SK-N-SH (cell line): ENCODE measurements at regions not wholly inside any gene's neighbourhood (a gene's known extent, or its start where the extent isn't known, plus 50 kb on each side); places are given as distances from the start of the nearest gene placed in this dataset.

Experiments
- CTCF ChIA-PET: fragments of 300-600, 350-600 bp; formaldehyde crosslinking; extraction: SDS; loops from one replicate; lab custom pipeline; 2021; lab: Yijun Ruan, JAX
- POLR2A ChIA-PET: fragments of 350-600 bp; sonication (Branson Sonifier 250); formaldehyde crosslinking; extraction: SDS; loops from one replicate; lab custom pipeline; 2020; ENCODE audit warnings: antibody characterized with exemption, inconsistent platforms; lab: Yijun Ruan, JAX
- DNase-seq: peaks from one replicate; pipeline ENCODE4 v3.0.0; 2012
- H2AFZ ChIP-seq: fragments of 200-600 bp; sonication (generic); 2 replicates; pipeline ENCODE4 v1.8.1; 2016; ENCODE audit warnings: antibody characterized with exemption, mild to moderate bottlenecking, low read depth
- H3F3A ChIP-seq: fragments of 200-600 bp; sonication (generic); replicated peaks from 2 replicates; pipeline ENCODE3; 2016; ENCODE audit warnings: antibody characterized with exemption, mild to moderate bottlenecking; ENCODE audit not compliant: insufficient read depth
- H3K27ac ChIP-seq, 2 experiments: fragments of 200-500 bp in 1 of 2; fragments of 200-600 bp in 1 of 2; sonication (Bioruptor generic) in 1 of 2; sonication (generic), shearing (Covaris generic) in 1 of 2; 2 replicates each; pipeline versions ENCODE4 v1.5.1 to v1.6.1; 2014 to 2016; ENCODE audit warnings: low read depth in 2 of 2, inconsistent platforms in 1 of 2, low read length in 1 of 2, mild to moderate bottlenecking in 1 of 2, mixed read lengths in 1 of 2
- H3K27me3 ChIP-seq: fragments of 200-600 bp; sonication (generic), shearing (Covaris generic); 2 replicates; pipeline ENCODE4 v1.6.1; 2016; ENCODE audit warnings: mixed run types; ENCODE audit not compliant: insufficient read depth
- H3K36me3 ChIP-seq, 2 experiments: fragments of 200-500 bp in 1 of 2; fragments of 200-600 bp in 1 of 2; sonication (Bioruptor generic) in 1 of 2; sonication (generic) in 1 of 2; replicated peaks in 1 of 2; 2 replicates each; pipeline versions ENCODE3 to v1.5.1; 2014 to 2016; ENCODE audit warnings: low read length in 1 of 2, mild to moderate bottlenecking in 1 of 2; ENCODE audit not compliant: insufficient read depth in 2 of 2, control insufficient read depth in 1 of 2
- H3K4me1 ChIP-seq, 2 experiments: fragments of 200-500 bp in 1 of 2; fragments of 200-600 bp in 1 of 2; sonication (Bioruptor generic) in 1 of 2; sonication (generic), shearing (Covaris generic) in 1 of 2; 2 replicates each; pipeline versions ENCODE4 v1.5.1 to v1.6.1; 2014 to 2016; ENCODE audit warnings: low read depth in 1 of 2, low read length in 1 of 2, mixed run types in 1 of 2; ENCODE audit not compliant: insufficient read depth in 2 of 2, control insufficient read depth in 1 of 2
- H3K4me2 ChIP-seq: fragments of 200-600 bp; sonication (generic), shearing (Covaris generic); 2 replicates; pipeline ENCODE4 v1.6.1; 2017; ENCODE audit warnings: mixed run types
- H3K4me3 ChIP-seq, 2 experiments: fragments of 200-500 bp in 1 of 2; fragments of 200-600 bp in 1 of 2; sonication (Bioruptor generic) in 1 of 2; sonication (generic), shearing (Covaris generic) in 1 of 2; 2 replicates each; pipeline versions ENCODE4 v1.5.1 to v1.8.1; 2014 to 2016; ENCODE audit warnings: low read depth in 2 of 2, inconsistent platforms in 1 of 2, low read length in 1 of 2, mild to moderate bottlenecking in 1 of 2, mixed read lengths in 1 of 2, moderate library complexity in 1 of 2
- H3K79me2 ChIP-seq: fragments of 200-600 bp; sonication (generic); 2 replicates; pipeline ENCODE4 v1.8.1; 2017; ENCODE audit warnings: mild to moderate bottlenecking; ENCODE audit not compliant: insufficient read depth
- H3K9ac ChIP-seq: fragments of 200-600 bp; sonication (generic); 2 replicates; pipeline ENCODE4 v1.6.1; 2017; ENCODE audit warnings: mixed run types
- H3K9me2 ChIP-seq: fragments of 200-600 bp; sonication (generic); 2 replicates; pipeline ENCODE4 v1.6.1; 2017; ENCODE audit warnings: mixed run types
- H3K9me3 ChIP-seq: fragments of 200-600 bp; sonication (generic); 2 replicates; pipeline ENCODE4 v1.6.1; 2017; ENCODE audit warnings: mixed run types, mild to moderate bottlenecking, moderate library complexity
- H4K20me1 ChIP-seq: fragments of 200-600 bp; sonication (generic); 2 replicates; pipeline ENCODE4 v1.6.1; 2017; ENCODE audit warnings: mild to moderate bottlenecking, mixed run types; ENCODE audit not compliant: insufficient read depth
- FOSL2 ChIP-seq: IDR thresholded peaks from 2 replicates; pipeline ENCODE4 v1.4.0; 2012; ENCODE audit warnings: low read depth, mild to moderate bottlenecking, moderate library complexity, borderline replicate concordance
- GABPA ChIP-seq: IDR thresholded peaks from 2 replicates; pipeline ENCODE4 v1.4.0; 2012; ENCODE audit warnings: low read depth, mild to moderate bottlenecking
- GATA2 ChIP-seq: sonication (generic); formaldehyde crosslinking; IDR thresholded peaks from 2 replicates; pipeline ENCODE4 v1.5.0; 2020; ENCODE audit warnings: mild to moderate bottlenecking, missing genetic modification reagents
- JUND ChIP-seq: IDR thresholded peaks from 2 replicates; pipeline ENCODE4 v1.4.0; 2012
- MXI1 ChIP-seq: IDR thresholded peaks from 2 replicates; pipeline ENCODE4 v1.6.1; 2012; ENCODE audit warnings: mild to moderate bottlenecking, low read depth, low read length, improper control_type of control experiment
- NFIC ChIP-seq: IDR thresholded peaks from 2 replicates; pipeline ENCODE4 v1.4.0; 2012; ENCODE audit warnings: borderline replicate concordance
- NRF1 ChIP-seq: IDR thresholded peaks from 2 replicates; pipeline ENCODE4 v1.6.1; 2012; ENCODE audit warnings: low read depth, mild to moderate bottlenecking, low read length
- POLR2AphosphoS5 ChIP-seq: IDR thresholded peaks from 2 replicates; pipeline ENCODE4 v1.6.1; 2012; ENCODE audit warnings: low read depth, low read length
- RCOR1 ChIP-seq: fragments of 150-350 bp; IDR thresholded peaks from 2 replicates; pipeline ENCODE4 v1.6.1; 2017; ENCODE audit warnings: antibody characterized with exemption, low read length
- RFX5 ChIP-seq: IDR thresholded peaks from 2 replicates; pipeline ENCODE4 v1.6.1; 2012; ENCODE audit warnings: mild to moderate bottlenecking, improper control_type of control experiment, low read length
- RXRA ChIP-seq: IDR thresholded peaks from 2 replicates; pipeline ENCODE4 v1.4.0; 2012; ENCODE audit warnings: low read depth, mild to moderate bottlenecking, borderline replicate concordance
- SIN3A ChIP-seq: IDR thresholded peaks from 2 replicates; pipeline ENCODE4 v1.6.1; 2012; ENCODE audit warnings: low read depth, mild to moderate bottlenecking, low read length, moderate library complexity, borderline replicate concordance
- TAF1 ChIP-seq: IDR thresholded peaks from 2 replicates; pipeline ENCODE4 v1.6.1; 2012; ENCODE audit warnings: low read depth, mild to moderate bottlenecking, low read length, moderate library complexity, borderline replicate concordance
- TCF12 ChIP-seq: IDR thresholded peaks from 2 replicates; pipeline ENCODE4 v1.4.0; 2012
- WGBS: methylation state at CpG from one replicate; pipeline ENCODE4 v1.1.6; 2017; ENCODE audit warnings: low lambda C conversion rate; 5-methylcytosine and 5-hydroxymethylcytosine counted together
- TF ChIP-seq, protein P1 (sequence below): fragments of 150-350 bp; IDR thresholded peaks from 2 replicates; pipeline ENCODE4 v1.6.1; 2016; ENCODE audit warnings: mild to moderate bottlenecking, low read depth, low read length
- TF ChIP-seq, protein P2 (sequence below): fragments of 200-600 bp; sonication (generic); IDR thresholded peaks from 2 replicates; pipeline ENCODE4 v1.6.1; 2017; ENCODE audit warnings: antibody characterized with exemption, mild to moderate bottlenecking, moderate library complexity
- TF ChIP-seq, protein P3 (sequence below): IDR thresholded peaks from 2 replicates; pipeline ENCODE4 v1.6.1; 2012; ENCODE audit warnings: mild to moderate bottlenecking, low read depth, low read length, moderate library complexity

DNA sequence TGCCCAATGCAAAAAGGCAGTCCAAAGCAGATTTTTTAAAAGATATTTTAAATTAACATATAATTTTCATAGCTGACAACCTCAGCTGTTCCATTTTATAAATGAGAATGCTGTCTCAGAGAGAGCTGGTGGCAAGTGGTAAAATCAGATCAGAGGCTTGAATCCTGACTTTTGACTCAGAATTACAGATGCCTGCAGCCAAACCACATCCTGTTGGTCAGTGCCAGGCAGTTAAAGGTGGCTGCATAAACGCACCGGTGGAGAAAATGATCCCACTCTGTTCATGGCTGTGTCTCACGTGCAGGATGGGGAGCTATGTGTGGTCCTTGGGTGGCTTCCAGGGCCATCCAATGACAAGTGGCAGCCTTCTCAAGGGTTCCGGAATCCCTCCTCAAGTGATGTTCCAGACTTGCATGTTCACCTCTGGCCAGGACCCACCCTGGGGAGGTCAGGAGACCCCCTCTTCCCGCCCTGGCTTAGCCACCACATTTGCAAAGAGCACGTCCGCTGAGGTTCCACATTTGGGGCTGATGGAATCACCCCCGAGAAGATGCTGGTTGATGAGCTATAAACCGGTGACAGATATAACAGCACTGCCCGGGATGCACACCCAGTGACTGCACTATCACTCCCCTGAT is 155.5 kb downstream of the SHANK2 start:
- H3F3A ChIP-seq = no peaks in the 10 kb centered on the region
- TF ChIP-seq POLR2AphosphoS5 (no peak), GATA2 (CRISPR knock-in tag) (no peak), GABPA (no peak), TAF1 (no peak), NRF1 (no peak), SIN3A (no peak), FOSL2 (no peak), RFX5 (no peak), MXI1 (no peak), NFIC (no peak), JUND (no peak), TCF12 (no peak), RCOR1 (no peak), RXRA (no peak)
- TF ChIP-seq, protein P1, sequence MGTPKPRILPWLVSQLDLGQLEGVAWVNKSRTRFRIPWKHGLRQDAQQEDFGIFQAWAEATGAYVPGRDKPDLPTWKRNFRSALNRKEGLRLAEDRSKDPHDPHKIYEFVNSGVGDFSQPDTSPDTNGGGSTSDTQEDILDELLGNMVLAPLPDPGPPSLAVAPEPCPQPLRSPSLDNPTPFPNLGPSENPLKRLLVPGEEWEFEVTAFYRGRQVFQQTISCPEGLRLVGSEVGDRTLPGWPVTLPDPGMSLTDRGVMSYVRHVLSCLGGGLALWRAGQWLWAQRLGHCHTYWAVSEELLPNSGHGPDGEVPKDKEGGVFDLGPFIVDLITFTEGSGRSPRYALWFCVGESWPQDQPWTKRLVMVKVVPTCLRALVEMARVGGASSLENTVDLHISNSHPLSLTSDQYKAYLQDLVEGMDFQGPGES = no peak
- TF ChIP-seq, protein P2, sequence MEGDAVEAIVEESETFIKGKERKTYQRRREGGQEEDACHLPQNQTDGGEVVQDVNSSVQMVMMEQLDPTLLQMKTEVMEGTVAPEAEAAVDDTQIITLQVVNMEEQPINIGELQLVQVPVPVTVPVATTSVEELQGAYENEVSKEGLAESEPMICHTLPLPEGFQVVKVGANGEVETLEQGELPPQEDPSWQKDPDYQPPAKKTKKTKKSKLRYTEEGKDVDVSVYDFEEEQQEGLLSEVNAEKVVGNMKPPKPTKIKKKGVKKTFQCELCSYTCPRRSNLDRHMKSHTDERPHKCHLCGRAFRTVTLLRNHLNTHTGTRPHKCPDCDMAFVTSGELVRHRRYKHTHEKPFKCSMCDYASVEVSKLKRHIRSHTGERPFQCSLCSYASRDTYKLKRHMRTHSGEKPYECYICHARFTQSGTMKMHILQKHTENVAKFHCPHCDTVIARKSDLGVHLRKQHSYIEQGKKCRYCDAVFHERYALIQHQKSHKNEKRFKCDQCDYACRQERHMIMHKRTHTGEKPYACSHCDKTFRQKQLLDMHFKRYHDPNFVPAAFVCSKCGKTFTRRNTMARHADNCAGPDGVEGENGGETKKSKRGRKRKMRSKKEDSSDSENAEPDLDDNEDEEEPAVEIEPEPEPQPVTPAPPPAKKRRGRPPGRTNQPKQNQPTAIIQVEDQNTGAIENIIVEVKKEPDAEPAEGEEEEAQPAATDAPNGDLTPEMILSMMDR = no peak
- TF ChIP-seq, protein P3, sequence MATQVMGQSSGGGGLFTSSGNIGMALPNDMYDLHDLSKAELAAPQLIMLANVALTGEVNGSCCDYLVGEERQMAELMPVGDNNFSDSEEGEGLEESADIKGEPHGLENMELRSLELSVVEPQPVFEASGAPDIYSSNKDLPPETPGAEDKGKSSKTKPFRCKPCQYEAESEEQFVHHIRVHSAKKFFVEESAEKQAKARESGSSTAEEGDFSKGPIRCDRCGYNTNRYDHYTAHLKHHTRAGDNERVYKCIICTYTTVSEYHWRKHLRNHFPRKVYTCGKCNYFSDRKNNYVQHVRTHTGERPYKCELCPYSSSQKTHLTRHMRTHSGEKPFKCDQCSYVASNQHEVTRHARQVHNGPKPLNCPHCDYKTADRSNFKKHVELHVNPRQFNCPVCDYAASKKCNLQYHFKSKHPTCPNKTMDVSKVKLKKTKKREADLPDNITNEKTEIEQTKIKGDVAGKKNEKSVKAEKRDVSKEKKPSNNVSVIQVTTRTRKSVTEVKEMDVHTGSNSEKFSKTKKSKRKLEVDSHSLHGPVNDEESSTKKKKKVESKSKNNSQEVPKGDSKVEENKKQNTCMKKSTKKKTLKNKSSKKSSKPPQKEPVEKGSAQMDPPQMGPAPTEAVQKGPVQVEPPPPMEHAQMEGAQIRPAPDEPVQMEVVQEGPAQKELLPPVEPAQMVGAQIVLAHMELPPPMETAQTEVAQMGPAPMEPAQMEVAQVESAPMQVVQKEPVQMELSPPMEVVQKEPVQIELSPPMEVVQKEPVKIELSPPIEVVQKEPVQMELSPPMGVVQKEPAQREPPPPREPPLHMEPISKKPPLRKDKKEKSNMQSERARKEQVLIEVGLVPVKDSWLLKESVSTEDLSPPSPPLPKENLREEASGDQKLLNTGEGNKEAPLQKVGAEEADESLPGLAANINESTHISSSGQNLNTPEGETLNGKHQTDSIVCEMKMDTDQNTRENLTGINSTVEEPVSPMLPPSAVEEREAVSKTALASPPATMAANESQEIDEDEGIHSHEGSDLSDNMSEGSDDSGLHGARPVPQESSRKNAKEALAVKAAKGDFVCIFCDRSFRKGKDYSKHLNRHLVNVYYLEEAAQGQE = no peak
- no peaks in the 10 kb centered on the region for H4K20me1 ChIP-seq
- no peak overlapping the region for H3K4me3 ChIP-seq
- DNase-seq = no peak
- no peak overlapping the region for H3K27ac ChIP-seq
- WGBS = 45% methylated on average over 6 of the region's 10 CpGs
- no peak overlapping the region for H3K9ac ChIP-seq
- no peaks in the 10 kb centered on the region for H3K4me1 ChIP-seq
- no peak overlapping the region for H2AFZ ChIP-seq
- H3K36me3 ChIP-seq = no peaks in the 10 kb centered on the region
- ChIA-PET CTCF (interaction anchor here (0.7 to 1.1 kb wide), 2 partner anchors 155 to 483 kb away, joined by 3 read pairs; no protein-coding TSS in a partner anchor), POLR2A (no interaction called here)
- no peaks in the 10 kb centered on the region for H3K9me3 ChIP-seq
- no peaks in the 10 kb centered on the region for H3K79me2 ChIP-seq
- H3K4me2 ChIP-seq = no peak overlapping the region
- no peaks in the 10 kb centered on the region for H3K27me3 ChIP-seq
- H3K9me2 ChIP-seq = no peaks in the 10 kb centered on the region
